IPS-18a (cell line): ENCODE measurements at regions not wholly inside any gene's neighbourhood (a gene's known extent, or its start where the extent isn't known, plus 50 kb on each side); places are given as distances from the start of the nearest gene placed in this dataset.

Experiments used
- H3K27ac ChIP-seq: one replicate; pipeline ENCODE4 v1.5.1; 2013; ENCODE audit warnings: low read length
- H3K27me3 ChIP-seq: one replicate; pipeline ENCODE4 v1.6.1; 2013; ENCODE audit warnings: mild to moderate bottlenecking, low read length; ENCODE audit not compliant: control insufficient read depth, insufficient read depth
- H3K36me3 ChIP-seq: one replicate; pipeline ENCODE4 v1.6.1; 2013; ENCODE audit warnings: low read depth, low read length; ENCODE audit not compliant: control insufficient read depth
- H3K4me1 ChIP-seq: one replicate; pipeline ENCODE4 v1.6.1; 2013; ENCODE audit warnings: low read depth, low read length; ENCODE audit not compliant: control insufficient read depth
- H3K4me3 ChIP-seq: one replicate; pipeline ENCODE4 v1.5.1; 2013; ENCODE audit warnings: low read length
- H3K9ac ChIP-seq: one replicate; pipeline ENCODE4 v1.6.1; 2013; ENCODE audit warnings: mild to moderate bottlenecking, low read length, moderate library complexity
- H3K9me3 ChIP-seq: one replicate; pipeline ENCODE4 v1.6.1; 2013; ENCODE audit warnings: low read depth, low read length; ENCODE audit not compliant: control insufficient read depth

DNA sequence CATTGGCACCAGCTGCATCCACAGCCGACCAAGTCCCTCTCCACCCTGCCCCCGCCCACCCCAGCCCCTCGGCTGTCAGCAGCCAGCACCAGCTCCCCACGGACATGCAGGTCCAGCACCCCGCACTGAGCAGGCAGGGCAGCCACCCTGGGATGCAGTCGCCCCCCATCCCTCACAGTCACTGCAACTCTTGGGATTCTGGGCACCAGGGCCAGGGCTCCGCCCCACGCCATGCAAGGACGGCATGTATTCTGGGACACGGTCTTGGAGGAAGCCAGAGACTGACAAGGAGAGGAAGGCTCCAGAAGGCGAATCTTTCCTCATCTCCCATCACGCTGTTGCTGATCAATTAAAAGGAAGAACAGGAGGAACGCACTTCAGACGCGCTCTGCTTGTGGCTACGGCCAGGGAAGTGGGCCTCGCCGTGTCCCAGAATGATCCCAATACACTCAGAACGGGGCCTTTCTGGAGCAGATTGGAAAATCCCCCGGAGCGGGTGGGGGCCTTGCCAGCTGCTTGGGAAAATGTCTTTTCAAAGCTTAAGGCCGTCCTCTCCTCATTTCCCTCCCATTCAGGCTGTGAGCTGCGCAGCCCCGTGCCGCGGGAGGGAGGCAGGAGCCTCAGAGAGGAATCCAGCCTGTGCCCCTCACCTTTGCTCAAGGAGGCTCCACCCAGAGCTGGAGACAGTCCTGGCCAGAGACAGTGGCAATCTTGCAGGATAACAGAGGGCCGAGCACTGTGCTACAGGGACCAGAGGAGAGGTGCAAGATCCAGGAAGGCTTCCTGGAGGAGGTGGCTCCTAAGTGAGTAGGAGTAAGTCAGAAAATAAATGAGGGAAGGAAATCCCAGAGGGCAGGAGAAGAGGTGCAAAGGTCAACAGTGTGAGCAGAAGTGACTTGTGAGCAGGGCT lies 54.1 kb upstream of the DIO3 start:
- Histone ChIP-seq H3K27ac (no peak overlapping the region), H3K36me3 (no peaks in the 10 kb centered on the region), H3K4me3 (no peak overlapping the region), H3K9me3 (no peaks in the 10 kb centered on the region), H3K9ac (no peak overlapping the region), H3K4me1 (no peaks in the 10 kb centered on the region), H3K27me3 (no peaks in the 10 kb centered on the region)

DNA sequence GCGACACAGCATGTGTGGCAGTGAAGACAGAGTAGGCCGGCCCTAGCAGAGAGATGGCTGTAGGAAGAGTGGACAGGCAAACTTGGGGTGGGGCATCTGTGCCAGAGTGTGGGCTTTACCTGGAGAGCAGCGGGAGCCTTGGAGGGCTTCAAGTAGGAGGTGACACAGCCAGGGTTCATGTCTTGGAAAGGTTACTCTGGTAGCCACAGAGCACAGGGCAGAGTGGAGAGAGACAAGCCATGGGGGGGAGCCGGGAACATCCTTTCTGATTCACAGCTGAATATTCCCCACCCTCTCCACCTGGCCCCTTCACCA lies 53.5 kb upstream of the DIO3 start:
- no peaks in the 10 kb centered on the region for H3K27me3 ChIP-seq
- H3K36me3 ChIP-seq: no peaks in the 10 kb centered on the region

GRCh38 chr14:101508196-101508947 lies 52.9 kb upstream of the DIO3 start:
- Histone ChIP-seq H3K4me3 (no peak overlapping the region), H3K4me1 (no peaks in the 10 kb centered on the region), H3K27me3 (no peaks in the 10 kb centered on the region), H3K9ac (no peak overlapping the region), H3K9me3 (no peaks in the 10 kb centered on the region), H3K27ac (no peak overlapping the region), H3K36me3 (no peaks in the 10 kb centered on the region)

More for the DNA sequence above, 53.5 kb upstream of the DIO3 start:
- Histone ChIP-seq H3K9ac (no peak overlapping the region), H3K4me3 (no peak overlapping the region), H3K9me3 (no peaks in the 10 kb centered on the region), H3K4me1 (no peaks in the 10 kb centered on the region), H3K27ac (no peak overlapping the region)

GRCh38 chr14:101508948-101509729 lies 52.2 kb upstream of the DIO3 start:
- no peaks in the 10 kb centered on the region for H3K4me1 ChIP-seq
- H3K27ac ChIP-seq: no peak overlapping the region
- H3K9me3 ChIP-seq: no peaks in the 10 kb centered on the region
- H3K27me3 ChIP-seq: no peaks in the 10 kb centered on the region
- H3K36me3 ChIP-seq: no peaks in the 10 kb centered on the region
- no peak overlapping the region for H3K4me3 ChIP-seq
- no peak overlapping the region for H3K9ac ChIP-seq

- no peak overlapping the region for H3K4me3 ChIP-seq
- no peak overlapping the region for H3K27ac ChIP-seq
Observed at GRCh38 chr14:101509730-101510371, 51.4 kb upstream of the DIO3 start.

DNA sequence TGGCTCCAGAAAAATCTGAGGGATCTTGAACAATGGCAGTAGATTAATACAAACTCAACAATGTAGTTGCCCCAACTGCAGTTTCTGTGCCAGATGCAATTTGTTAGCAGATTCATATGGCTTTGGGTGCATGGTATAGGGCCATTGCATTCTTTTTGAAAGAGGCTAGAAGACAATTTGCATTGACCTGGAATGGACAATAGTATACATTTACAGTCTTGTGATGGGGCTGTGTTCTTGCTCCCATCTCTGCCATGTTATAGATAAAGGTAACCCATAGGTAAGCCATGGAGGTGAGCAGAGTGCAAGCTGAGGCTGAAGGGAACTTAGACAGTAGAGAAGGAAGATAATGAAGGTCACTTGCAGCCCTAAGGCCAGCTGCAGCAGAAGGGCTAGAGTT lies 50.1 kb upstream of the DIO3 start:
- Histone ChIP-seq H3K27ac (no peak overlapping the region), H3K4me3 (no peak overlapping the region), H3K4me1 (no peaks in the 10 kb centered on the region), H3K36me3 (no peaks in the 10 kb centered on the region), H3K9me3 (no peaks in the 10 kb centered on the region), H3K27me3 (no peaks in the 10 kb centered on the region), H3K9ac (no peak overlapping the region)

More at GRCh38 chr14:101509730-101510371, 51.4 kb upstream of the DIO3 start:
- Histone ChIP-seq H3K27me3 (no peaks in the 10 kb centered on the region), H3K4me1 (no peaks in the 10 kb centered on the region), H3K9ac (no peak overlapping the region), H3K9me3 (no peaks in the 10 kb centered on the region), H3K36me3 (no peaks in the 10 kb centered on the region)
